Spinal cord (tissue), 9 donors: ENCODE measurements at regions not wholly inside any gene's neighbourhood (a gene's known extent, or its start where the extent isn't known, plus 50 kb on each side); places are given as distances from the start of the nearest gene placed in this dataset.
A peak's percentile ranks its signal among the peaks of the same experiment; 100 is the strongest.

Source experiments
- DNase-seq, 6 donors: peaks; one replicate each; pipeline versions ENCODE4 v3.0.0 to v3.0.0-alpha.2; 2013 to 2015; ENCODE audit warnings: low spot score in 6 of 6, low read depth in 4 of 6
- H3K27ac ChIP-seq: one replicate; pipeline ENCODE4 v1.5.1; 2013; ENCODE audit warnings: low read depth, low read length, control low read depth
- H3K27me3 ChIP-seq: one replicate; pipeline ENCODE4 v1.6.1; 2013; ENCODE audit warnings: low read length; ENCODE audit not compliant: control insufficient read depth, insufficient read depth
- H3K36me3 ChIP-seq: one replicate; pipeline ENCODE4 v1.6.1; 2013; ENCODE audit warnings: low read length; ENCODE audit not compliant: control insufficient read depth, insufficient read depth
- H3K4me1 ChIP-seq: one replicate; pipeline ENCODE4 v1.6.1; 2013; ENCODE audit warnings: low read length; ENCODE audit not compliant: control insufficient read depth, insufficient read depth
- H3K4me3 ChIP-seq: one replicate; pipeline ENCODE4 v1.5.1; 2013; ENCODE audit warnings: low read depth, low read length, control low read depth
- H3K9me3 ChIP-seq: one replicate; pipeline ENCODE4 v1.6.1; 2013; ENCODE audit warnings: low read length; ENCODE audit not compliant: control insufficient read depth, insufficient read depth
- WGBS: methylation state at CpG from one replicate; pipeline ENCODE4 v1.1.5; 2013; ENCODE audit warnings: missing lambda C conversion rate; ENCODE audit not compliant: insufficient coverage; 5-methylcytosine and 5-hydroxymethylcytosine counted together
- donor health status: healthy.

DNA sequence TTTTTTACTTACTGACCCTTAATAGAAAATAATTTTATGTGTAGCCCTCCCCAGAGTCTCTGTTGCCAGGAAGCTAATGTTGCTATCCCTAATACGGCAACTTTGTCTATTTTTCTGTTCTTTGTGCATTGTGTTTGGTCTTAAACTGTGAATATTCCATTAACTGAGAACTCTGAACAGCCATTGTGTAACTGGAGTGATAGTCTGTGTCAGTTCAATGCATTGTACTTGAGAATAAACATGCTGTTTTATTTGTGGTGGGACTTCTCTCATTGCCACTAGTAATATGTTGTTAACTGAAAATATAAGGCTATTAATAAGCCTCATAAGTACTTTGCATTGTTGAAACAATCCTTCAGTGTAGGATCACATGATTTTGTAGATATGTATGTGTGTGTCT, 278.3 kb upstream of the DMRT1 start:
- Histone ChIP-seq H3K36me3 (no peaks in the 10 kb centered on the region), H3K9me3 (no peaks in the 10 kb centered on the region), H3K4me1 (peaks cover 13% of the 10 kb centered on the region), H3K27ac (peak overlapping the region; percentile 74), H3K4me3 (no peak overlapping the region), H3K27me3 (no peaks in the 10 kb centered on the region)
- WGBS = 29% methylated on average over 1 of the region's 1 CpG
- DNase-seq = peak in 2 of 6 donors; percentile 32 to 43

DNA sequence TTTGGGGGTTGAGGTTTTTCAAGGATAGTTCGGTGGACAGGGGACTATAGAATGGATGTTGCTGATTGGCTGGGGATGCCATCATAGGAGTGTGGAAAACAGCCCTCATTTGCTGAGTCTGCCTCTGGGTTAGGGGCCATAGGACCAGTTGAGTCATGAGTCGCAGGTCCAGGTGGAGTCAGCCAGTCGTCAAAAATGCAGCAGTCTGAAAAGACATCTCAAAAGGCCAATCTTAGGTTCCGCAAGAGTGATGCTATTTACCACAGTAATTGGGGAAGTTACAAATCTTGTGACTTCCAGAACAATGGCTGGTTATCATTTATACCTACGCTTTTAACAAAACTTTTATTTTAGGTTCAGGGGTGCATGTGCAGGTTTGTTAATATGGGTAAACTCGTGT, 276.0 kb upstream of the DMRT1 start:
- no peaks in the 10 kb centered on the region for H3K27me3 ChIP-seq
- WGBS = 100% methylated on average over 3 of the region's 6 CpGs
- H3K9me3 ChIP-seq = no peaks in the 10 kb centered on the region
- H3K4me1 ChIP-seq = peaks cover 13% of the 10 kb centered on the region
- H3K36me3 ChIP-seq = no peaks in the 10 kb centered on the region
- no peak overlapping the region for H3K27ac ChIP-seq
- no peak overlapping the region for H3K4me3 ChIP-seq
- DNase-seq = no peak

DNA sequence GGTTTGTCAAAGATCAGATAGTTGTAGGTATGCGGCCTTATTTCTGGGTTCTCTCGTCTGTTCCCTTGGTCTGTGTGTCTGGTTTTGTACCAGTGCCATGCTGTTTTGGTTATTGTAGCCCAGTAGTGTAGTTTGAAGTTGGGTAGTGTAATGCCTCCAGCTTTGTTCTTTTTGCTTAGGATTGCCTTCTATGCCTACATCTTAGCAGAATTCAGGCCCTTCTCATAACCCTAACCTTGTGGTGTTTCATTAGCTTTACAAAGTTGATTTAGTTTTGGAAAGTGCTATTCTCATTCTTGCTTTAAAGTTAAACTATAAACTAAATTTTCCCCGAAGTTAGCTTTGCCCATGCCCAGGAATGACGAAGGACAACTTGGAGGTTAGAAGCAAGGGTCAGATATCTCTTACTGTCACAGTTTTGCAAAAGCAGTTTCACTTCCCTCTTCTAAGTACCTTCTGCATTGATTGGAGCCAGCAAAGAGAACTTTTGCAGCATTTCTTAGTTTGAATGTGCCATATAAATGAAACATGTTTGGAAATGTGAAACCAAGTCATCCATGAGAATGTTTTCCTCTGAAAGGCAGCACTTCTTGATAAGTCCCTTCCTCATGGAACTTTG, 274.3 kb upstream of the DMRT1 start:
- 100% methylated on average over 2 of the region's 4 CpGs for whole genome bisulfite sequencing
- no peak for DNase-seq
- Histone ChIP-seq H3K27ac (no peak overlapping the region), H3K36me3 (no peaks in the 10 kb centered on the region), H3K9me3 (no peaks in the 10 kb centered on the region), H3K4me1 (peaks cover 8% of the 10 kb centered on the region), H3K4me3 (no peak overlapping the region), H3K27me3 (no peaks in the 10 kb centered on the region)

- Histone ChIP-seq H3K27ac (no peak overlapping the region), H3K36me3 (no peaks in the 10 kb centered on the region), H3K27me3 (no peaks in the 10 kb centered on the region), H3K4me3 (no peak overlapping the region), H3K4me1 (peaks cover 6% of the 10 kb centered on the region), H3K9me3 (no peaks in the 10 kb centered on the region)
- DNase-seq = no peak
- WGBS = 100% methylated on average over 1 of the region's 3 CpGs
Measured at GRCh38 chr9:567747-568305, 273.7 kb upstream of the DMRT1 start.

DNA sequence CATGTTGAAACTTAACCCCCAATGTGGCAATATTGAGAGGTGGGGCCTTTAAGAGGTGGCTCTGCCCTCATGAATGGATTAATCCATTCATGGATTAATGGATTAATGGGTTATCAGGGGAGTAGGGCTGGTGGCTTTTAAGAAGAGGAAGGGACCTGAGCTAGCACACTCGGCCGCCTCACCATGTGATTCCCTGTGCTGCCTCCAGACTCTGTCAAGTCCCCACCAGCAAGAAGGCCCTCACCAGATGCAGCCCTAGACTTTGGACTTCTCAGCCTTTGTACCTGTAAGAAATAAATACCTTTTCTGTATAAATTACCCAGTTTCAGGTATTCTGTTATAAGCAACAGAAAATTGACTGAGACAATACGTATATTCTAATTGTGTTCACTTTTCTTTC, 272.2 kb upstream of the DMRT1 start:
- WGBS = no CpG with 5 or more reads among the region's 3 CpGs
- H3K4me1 ChIP-seq = peaks cover 11% of the 10 kb centered on the region
- no peak overlapping the region for H3K27ac ChIP-seq
- no peak for DNase-seq
- no peaks in the 10 kb centered on the region for H3K27me3 ChIP-seq
- H3K9me3 ChIP-seq = no peaks in the 10 kb centered on the region
- no peak overlapping the region for H3K4me3 ChIP-seq
- no peaks in the 10 kb centered on the region for H3K36me3 ChIP-seq

GRCh38 chr9:570187-570586, 271.3 kb upstream of the DMRT1 start:
- Histone ChIP-seq H3K36me3 (no peaks in the 10 kb centered on the region), H3K4me3 (no peak overlapping the region), H3K9me3 (no peaks in the 10 kb centered on the region), H3K27ac (no peak overlapping the region), H3K27me3 (no peaks in the 10 kb centered on the region), H3K4me1 (peaks cover 13% of the 10 kb centered on the region)
- no peak for DNase-seq
- WGBS = 70% methylated on average over 5 of the region's 5 CpGs

DNA sequence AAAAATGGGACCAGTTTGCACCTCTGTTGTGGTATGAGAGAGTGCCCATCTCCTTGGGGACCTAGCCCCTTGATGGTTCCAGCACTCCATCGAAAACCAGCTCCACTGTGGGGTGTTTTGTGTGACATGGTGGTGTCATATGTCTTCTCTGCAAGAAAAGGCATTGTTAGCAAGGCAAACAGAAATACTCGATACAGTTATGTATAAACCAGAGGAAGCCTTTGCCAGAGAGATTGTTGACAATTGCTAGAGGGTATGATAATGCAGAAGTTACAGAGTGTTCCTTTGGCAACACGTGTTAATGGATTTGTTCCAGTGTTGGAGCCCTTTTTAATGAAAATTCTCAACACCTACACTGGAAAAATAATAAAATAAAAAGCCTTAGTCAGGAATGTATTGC, 270.4 kb upstream of the DMRT1 start:
- peak in 1 of 6 donors; percentile 22 for DNase-seq
- 20% methylated on average over 1 of the region's 3 CpGs for WGBS
- no peak overlapping the region for H3K4me3 ChIP-seq
- H3K4me1 ChIP-seq = peaks cover 13% of the 10 kb centered on the region
- no peaks in the 10 kb centered on the region for H3K36me3 ChIP-seq
- H3K27me3 ChIP-seq = no peaks in the 10 kb centered on the region
- no peak overlapping the region for H3K27ac ChIP-seq
- H3K9me3 ChIP-seq = no peaks in the 10 kb centered on the region

GRCh38 chr9:571741-572140, 269.8 kb upstream of the DMRT1 start:
- no peaks in the 10 kb centered on the region for H3K9me3 ChIP-seq
- no peak overlapping the region for H3K4me3 ChIP-seq
- peaks cover 13% of the 10 kb centered on the region for H3K4me1 ChIP-seq
- no peaks in the 10 kb centered on the region for H3K36me3 ChIP-seq
- H3K27me3 ChIP-seq = no peaks in the 10 kb centered on the region
- no peak for DNase-seq
- no peak overlapping the region for H3K27ac ChIP-seq
- no CpG with 5 or more reads among the region's 2 CpGs for WGBS

- Histone ChIP-seq H3K4me1 (peaks cover 13% of the 10 kb centered on the region), H3K27me3 (no peaks in the 10 kb centered on the region), H3K36me3 (no peaks in the 10 kb centered on the region), H3K4me3 (no peak overlapping the region), H3K27ac (peak overlapping the region; percentile 50), H3K9me3 (no peaks in the 10 kb centered on the region)
- 28% methylated on average over 8 of the region's 10 CpGs for WGBS
- DNase-seq = peak in 4 of 6 donors; percentile 38 to 80 (median 66)
Measured at GRCh38 chr9:573691-574410, 267.6 kb upstream of the DMRT1 start.

- Histone ChIP-seq H3K4me1 (peaks cover 13% of the 10 kb centered on the region), H3K27ac (no peak overlapping the region), H3K27me3 (no peaks in the 10 kb centered on the region), H3K9me3 (no peaks in the 10 kb centered on the region), H3K36me3 (no peaks in the 10 kb centered on the region), H3K4me3 (no peak overlapping the region)
- DNase-seq = no peak
- WGBS = no CpG with 5 or more reads among the region's 1 CpG
Measured at GRCh38 chr9:575139-575538, 266.4 kb upstream of the DMRT1 start.
